ENCODE measurements at regions not wholly inside any gene's neighbourhood (a gene's known extent, or its start where the extent isn't known, plus 50 kb on each side); places are given as distances from the start of the nearest gene placed in this dataset.
A peak's percentile ranks its signal among the peaks of the same experiment; 100 is the strongest.

DNA sequence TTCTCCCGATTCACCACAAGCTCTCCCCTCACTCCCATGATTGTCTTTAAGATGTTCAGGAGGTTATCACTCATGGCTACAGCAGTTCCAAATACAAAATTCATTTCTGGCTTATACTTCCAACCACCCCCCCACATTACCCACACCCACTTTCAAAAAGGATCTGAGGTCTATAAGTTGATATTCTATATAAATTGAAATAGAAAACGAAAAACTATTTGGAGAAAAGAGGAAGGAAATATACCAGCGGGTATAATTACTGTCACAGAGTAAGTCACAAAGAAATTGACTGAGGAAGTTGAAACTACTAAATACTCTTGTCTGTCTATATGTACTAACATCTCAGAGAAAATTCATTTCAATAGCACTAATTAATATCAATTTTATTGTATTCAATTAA lies 112.7 kb upstream of the TNFAIP3 start:
- WGBS, 4 donors: 72 to 79% (median 78%) methylated on average over 3 of the region's 3 CpGs
- no peak for TF ChIP-seq POLR2A (IDR thresholded peaks at IDR 0.05)
- TF ChIP-seq, protein P1, sequence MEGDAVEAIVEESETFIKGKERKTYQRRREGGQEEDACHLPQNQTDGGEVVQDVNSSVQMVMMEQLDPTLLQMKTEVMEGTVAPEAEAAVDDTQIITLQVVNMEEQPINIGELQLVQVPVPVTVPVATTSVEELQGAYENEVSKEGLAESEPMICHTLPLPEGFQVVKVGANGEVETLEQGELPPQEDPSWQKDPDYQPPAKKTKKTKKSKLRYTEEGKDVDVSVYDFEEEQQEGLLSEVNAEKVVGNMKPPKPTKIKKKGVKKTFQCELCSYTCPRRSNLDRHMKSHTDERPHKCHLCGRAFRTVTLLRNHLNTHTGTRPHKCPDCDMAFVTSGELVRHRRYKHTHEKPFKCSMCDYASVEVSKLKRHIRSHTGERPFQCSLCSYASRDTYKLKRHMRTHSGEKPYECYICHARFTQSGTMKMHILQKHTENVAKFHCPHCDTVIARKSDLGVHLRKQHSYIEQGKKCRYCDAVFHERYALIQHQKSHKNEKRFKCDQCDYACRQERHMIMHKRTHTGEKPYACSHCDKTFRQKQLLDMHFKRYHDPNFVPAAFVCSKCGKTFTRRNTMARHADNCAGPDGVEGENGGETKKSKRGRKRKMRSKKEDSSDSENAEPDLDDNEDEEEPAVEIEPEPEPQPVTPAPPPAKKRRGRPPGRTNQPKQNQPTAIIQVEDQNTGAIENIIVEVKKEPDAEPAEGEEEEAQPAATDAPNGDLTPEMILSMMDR (IDR thresholded peaks at IDR 0.05): no peak
- Histone ChIP-seq H3K4me1 (peaks cover 0 to 29% (median 0%) of the 10 kb centered on the region in 12 donors), H3K36me3 (no peaks in the 10 kb centered on the region), H3K27ac (peak overlapping the region in 1 of 12 donors; percentile 28), H3K4me3 (no peak overlapping the region), H3K27me3 (no peaks in the 10 kb centered on the region), H3K9me3 (no peaks in the 10 kb centered on the region)
- DNase-seq: no peak
- intact Hi-C loops (cut with DNase I): no loop called here
- no peak for ATAC-seq

DNA sequence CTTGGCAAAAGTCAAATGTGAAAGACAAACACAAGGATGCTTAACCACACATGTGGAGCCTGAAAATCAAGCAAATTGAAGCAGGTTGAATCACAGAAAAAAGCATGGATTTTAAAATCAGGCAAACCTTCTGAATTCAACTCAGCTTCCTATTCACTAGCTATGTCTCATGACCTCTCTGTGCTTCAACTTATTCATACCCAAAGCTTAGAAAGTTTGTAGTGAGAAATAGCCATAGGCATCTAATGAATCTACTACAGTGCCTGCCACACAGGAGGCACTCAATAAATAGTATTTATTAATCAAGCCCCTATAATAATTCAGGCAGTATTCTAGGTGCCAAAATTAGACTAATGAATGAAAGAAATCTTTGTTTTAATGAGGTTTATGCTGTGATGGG lies 112.2 kb upstream of the TNFAIP3 start:
- Histone ChIP-seq H3K4me3 (no peak overlapping the region), H3K9me3 (no peaks in the 10 kb centered on the region), H3K27me3 (no peaks in the 10 kb centered on the region), H3K36me3 (no peaks in the 10 kb centered on the region), H3K27ac (peak overlapping the region in 1 of 12 donors; percentile 28), H3K4me1 (peaks cover 0 to 26% (median 0%) of the 10 kb centered on the region in 12 donors)
- ATAC-seq (no peak), DNase-seq (no peak)
- intact Hi-C loops (cut with DNase I): no loop called here
- TF ChIP-seq, protein P1 (IDR thresholded peaks at IDR 0.05): no peak
- no peak for TF ChIP-seq POLR2A (IDR thresholded peaks at IDR 0.05)

DNA sequence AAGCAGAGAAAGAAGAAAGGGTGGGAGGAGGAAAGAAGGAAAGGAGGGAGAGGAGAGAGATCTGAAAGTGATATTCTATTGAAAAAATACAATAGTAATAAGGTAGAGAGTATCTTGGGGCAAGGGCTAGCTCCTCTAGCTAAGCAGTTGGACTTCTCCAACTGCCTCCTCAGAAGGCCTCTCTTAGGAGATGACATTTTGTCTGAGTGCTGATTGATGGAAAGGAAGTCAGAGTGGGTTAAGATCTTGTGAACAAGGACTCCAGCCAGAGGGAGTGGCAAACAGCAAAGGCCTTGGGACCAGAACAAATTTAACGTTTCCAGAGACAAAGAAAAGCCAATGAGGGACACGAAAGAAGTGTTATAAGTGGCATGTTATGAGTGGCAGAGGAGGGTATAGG lies 111.8 kb upstream of the TNFAIP3 start:
- intact Hi-C loops (cut with DNase I): no loop called here
- peak overlapping the region in 1 of 12 donors; percentile 28 for H3K27ac ChIP-seq
- H3K27me3 ChIP-seq: no peaks in the 10 kb centered on the region
- H3K36me3 ChIP-seq: no peaks in the 10 kb centered on the region
- WGBS, 4 donors: 67 to 73% (median 71%) methylated on average over 2 of the region's 2 CpGs
- TF ChIP-seq, protein P1 (IDR thresholded peaks at IDR 0.05): no peak
- no peak for TF ChIP-seq POLR2A (IDR thresholded peaks at IDR 0.05)
- ATAC-seq: no peak
- H3K4me1 ChIP-seq: peaks cover 0 to 21% (median 0%) of the 10 kb centered on the region in 12 donors
- no peak overlapping the region for H3K4me3 ChIP-seq
- no peaks in the 10 kb centered on the region for H3K9me3 ChIP-seq
- DNase-seq: no peak

DNA sequence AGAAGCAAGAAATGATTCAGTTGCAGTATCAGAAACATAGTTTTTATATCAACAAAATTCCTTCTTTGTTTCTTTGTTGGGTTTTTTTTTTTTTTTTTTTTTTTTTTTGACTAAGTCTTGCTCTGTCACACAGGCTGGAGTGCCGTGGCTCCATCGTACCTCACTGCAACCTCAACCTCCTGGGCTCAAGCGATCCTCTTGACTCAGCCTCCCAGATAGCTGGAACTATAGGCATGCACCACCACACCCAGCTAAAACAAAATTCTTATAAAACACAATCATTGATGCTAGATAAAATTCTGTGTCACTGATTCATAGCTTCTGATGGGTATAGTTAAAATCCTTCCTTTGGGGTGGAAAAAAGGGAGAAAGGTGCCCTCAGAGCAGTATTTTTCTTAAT lies 110.3 kb upstream of the TNFAIP3 start:
- no peak for ATAC-seq
- no peak overlapping the region for H3K4me3 ChIP-seq
- no peaks in the 10 kb centered on the region for H3K9me3 ChIP-seq
- intact Hi-C loops (cut with DNase I): no loop called here
- no peaks in the 10 kb centered on the region for H3K36me3 ChIP-seq
- no peaks in the 10 kb centered on the region for H3K27me3 ChIP-seq
- H3K27ac ChIP-seq: no peak overlapping the region
- no peak for DNase-seq
- WGBS, 4 donors: 95 to 97% (median 96%) methylated on average over 3 of the region's 3 CpGs
- peaks cover 0 to 29% (median 0%) of the 10 kb centered on the region in 12 donors for H3K4me1 ChIP-seq
- no peak for TF ChIP-seq POLR2A (IDR thresholded peaks at IDR 0.05)
- TF ChIP-seq, protein P1 (IDR thresholded peaks at IDR 0.05): no peak

Data from heart left ventricle (tissue), 16 donors.